UCSD-AML1 (cell line): ENCODE measurements at regions not wholly inside any gene's neighbourhood (a gene's known extent, or its start where the extent isn't known, plus 50 kb on each side); places are given as distances from the start of the nearest gene placed in this dataset.

Experiments
- DNase-seq: peaks from one replicate; lab custom pipeline; 2025; ENCODE audit not compliant: unreplicated experiment; lab: John Stamatoyannopoulos, UW

DNA sequence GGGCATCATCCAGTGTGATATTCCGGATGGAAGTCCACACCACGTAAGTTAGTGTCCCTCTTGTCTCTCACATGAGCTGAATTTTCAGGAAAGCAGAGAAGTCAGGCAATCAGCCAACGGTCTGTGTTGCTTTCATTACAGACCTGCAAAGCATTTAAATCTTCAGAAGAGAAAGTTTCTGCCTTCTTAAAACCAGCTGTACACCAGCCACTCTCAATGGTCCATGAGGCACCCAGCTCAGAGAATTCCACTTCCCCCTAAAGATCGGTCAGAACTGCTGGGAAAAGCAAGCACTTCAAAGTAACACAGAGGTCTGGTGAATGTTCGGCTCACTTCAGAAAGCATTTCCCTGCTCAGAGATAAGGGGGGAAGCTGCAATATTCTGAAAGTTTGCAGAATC lies 903.7 kb downstream of the EPHA3 start:
- peak; percentile 4 for DNase-seq

DNA sequence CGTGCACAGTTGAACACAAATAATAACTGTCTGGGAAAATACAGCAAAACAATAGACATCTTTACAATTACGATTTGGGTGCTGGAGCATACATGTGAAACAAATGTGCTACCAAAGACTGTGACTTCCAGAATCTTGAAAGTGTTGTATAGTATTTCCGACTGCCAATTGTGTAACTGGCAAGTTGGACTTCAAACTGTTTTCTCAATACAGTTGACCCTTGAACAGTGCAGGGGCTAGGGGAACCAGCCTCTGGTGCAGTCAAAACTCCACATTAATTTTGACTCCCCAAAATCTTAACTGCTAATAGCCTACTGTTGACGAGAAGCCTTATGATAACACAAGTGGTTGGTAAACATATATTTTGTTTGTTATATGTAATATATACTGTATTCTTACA lies 904.2 kb downstream of the EPHA3 start:
- no peak for DNase-seq

DNA sequence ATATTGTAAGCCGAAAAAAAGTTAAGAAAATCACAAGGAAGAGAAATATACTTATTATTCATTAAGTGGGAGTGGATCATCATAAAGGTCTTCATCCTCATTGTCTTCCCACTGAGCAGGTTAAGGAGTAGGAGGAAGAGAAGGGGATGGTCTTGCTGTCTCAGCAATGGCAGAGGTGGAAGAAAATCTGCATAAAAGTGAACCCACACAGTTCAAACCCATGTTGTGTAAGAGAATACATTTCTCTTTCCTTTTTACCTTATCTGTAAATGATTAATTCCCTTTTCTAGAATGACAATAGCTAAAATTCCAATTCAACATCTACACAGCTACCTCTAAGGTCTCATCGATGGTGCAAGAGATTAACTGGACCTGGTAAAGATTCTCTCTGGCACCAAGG lies 904.6 kb downstream of the EPHA3 start:
- no peak for DNase-seq

DNA sequence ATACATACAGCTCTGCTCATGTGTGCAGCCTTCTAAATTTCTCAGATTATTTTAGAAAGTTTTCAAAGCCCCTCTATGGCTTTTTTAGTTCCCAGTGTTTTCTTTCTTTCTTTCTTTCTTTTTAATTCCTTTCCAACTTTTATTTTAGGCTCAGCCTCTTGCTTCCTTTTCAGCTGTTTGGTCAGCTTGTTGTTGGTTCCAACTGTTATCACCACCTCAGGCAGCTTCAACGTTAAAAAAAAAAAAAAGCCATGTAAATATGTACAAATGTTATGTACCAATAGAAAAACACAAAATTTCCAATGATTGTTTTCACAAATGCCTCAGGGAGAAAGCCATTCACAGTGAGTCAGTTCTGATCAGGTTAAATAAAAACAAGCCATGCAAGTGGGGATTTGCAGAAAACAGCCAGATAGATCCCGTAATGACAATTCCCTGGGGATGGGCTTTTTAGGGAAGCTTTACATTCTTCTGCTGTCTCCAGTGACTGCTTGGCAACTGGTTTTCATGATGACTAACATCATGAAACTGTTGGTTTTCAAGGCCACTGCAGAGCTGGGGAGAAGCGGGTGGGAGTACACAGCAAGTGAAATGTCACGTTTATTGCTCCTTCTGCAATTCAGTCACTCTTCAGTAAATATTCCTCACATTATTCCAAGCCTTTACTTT lies 908.4 kb downstream of the EPHA3 start:
- DNase-seq = no peak

DNA sequence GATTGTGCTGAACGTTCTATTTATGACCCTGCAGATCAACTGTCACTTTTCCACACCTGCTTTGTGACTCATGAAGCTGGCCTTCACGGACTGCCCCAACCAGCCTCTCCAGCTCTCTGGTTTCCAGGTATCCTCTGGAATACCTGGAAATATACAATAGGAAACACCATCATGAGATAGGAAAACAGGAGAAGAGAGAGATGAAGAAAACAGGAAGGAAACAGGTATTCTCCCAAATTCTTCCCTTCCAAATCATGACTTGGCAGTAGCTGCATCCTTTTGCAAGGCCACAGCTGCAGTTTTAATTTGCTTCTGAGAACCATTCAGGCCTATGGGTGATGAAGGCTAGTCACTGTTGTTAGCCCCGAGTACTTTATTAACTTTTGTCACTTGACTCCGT lies 909.1 kb downstream of the EPHA3 start:
- DNase-seq = no peak

DNA sequence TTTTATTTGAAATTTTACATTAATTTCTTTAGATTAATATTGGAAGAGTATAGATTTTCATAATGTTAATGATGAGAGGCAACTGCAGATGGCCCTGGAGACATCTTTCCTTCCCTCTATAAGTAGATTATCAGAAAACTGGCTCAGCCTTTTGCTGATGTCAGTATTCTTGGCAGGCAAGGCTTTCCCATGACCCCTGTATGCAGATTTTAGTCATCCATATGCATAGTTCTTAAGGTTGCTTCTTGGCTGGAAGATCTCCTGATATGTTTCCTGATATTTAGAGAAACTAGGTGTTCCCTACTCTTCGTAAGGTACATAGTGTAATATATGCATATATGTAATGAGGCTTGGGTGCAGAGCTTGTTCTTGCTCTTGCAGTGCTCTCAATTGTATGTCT lies 911.4 kb downstream of the EPHA3 start:
- no peak for DNase-seq

DNA sequence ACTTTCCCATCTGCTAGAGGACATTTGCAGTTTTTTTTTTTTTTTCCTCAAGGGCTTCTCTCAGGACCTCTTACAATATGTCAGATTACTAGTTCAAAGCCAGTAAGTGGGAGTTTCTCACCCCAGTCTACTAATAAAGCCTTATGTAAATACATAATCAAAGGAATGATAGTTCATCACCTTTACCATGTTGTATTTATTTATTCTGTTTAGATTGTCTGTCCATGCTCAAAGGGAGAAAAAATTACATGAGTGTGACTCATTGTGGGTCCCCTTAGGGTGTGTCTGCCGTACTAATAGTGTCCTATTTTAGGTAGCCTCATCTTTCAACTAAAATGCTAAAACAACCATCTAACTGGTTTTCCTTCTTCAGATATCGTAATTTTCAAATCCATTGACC lies 917.6 kb downstream of the EPHA3 start:
- no peak for DNase-seq

DNA sequence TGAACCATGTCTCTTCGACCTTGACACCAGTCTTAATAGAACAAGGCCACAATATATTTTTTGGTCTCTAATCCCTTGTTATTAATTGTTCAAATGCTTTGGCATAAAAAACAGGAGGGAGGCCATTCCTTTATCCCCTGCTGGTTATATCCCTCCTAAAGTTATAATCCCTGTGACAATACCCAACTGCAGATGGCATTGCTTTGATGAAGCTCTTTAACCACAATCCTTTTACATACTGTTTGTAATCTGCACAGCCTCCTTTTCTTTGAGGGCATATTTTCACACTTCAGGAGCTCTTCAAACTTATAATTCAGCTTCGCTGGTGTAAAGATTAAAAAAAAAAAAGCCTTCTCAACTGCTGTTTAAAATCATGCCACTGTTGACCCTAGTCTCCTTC lies 919.0 kb downstream of the EPHA3 start:
- no peak for DNase-seq

DNA sequence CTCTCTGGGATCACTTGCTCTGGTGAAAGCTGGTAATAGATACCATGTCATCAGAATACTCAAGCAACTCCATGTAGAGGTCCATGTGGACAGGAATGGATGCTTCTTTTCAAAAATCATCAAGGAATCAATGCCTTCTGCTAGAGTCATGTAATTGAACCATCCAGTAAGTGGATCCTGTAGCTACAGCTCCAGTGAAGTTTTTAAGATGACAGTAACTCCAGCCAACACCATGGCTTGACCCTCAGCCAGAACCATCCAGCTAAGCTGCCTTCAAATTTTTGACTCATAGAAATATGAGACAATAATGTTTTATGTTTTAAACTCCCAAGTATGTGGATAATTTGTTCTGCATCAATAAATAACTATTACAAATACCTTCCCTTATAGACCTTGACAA lies 923.7 kb downstream of the EPHA3 start:
- no peak for DNase-seq

DNA sequence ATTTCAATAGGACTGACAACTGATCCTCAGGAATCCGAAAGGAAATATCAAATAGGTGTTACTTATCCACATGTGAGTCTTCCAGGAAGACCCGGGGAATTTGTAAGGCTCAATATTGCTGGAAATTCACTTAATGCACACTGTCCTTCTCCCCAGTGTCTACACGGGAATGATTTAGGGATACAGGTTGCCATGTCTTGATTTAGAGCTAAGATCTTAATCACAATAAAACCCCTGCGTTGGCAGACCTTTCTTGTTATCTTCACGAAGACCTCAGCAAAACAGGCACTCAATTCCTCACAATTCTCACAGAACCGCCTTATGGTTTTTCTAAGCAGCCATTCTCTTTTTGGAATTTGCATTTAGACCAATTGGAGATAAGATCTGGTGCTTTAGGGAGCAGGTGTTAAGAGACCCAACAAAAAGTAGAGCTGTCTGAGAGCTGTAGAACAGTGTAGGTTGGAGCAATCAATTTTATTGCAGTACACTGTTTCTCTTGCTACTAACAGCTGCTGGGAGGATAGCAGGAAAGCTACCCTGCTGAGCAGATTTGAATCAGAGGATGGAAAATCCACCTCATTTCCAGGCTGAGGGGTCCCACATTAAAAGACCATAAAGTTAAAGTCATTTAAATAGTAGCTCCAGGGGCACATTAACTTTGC lies 925.7 kb downstream of the EPHA3 start:
- DNase-seq = no peak

DNA sequence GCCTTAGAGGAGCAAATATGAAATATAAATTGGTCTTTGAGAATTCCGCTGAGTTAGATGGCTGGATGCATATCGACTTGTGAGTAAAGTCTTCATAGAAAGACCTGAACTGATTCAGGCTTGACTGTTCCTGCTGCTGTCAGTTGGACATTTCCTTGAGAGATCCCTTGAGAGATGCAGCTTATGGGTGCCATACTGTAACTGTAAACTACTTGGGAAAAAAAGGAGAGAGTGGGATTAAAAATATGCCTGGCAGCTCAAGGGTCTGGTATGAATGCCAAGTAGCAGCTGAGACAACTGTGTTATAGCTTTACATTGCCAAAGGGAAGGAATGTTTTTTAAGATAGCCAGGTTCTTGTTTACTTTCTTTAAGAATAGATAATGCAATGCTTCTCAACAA lies 926.6 kb downstream of the EPHA3 start:
- no peak for DNase-seq

DNA sequence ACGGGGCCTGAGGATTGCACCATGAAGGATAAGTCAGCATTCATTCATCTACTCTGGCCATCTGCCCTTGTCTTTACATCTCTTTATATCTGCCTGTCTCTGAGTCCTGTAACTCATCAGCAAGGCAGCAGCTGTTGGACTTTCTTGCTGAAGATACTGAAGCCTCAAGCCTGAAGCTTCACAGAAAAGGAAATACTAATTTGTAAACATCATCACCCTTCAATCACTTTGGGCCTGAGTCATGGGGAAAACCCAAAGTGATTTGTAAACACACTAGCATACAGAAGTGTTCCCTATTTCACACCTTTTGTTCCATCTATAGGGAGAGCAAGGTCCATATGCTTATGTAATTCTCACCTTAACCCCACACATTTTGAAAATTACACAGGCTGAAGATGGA lies 928.2 kb downstream of the EPHA3 start:
- no peak for DNase-seq

DNA sequence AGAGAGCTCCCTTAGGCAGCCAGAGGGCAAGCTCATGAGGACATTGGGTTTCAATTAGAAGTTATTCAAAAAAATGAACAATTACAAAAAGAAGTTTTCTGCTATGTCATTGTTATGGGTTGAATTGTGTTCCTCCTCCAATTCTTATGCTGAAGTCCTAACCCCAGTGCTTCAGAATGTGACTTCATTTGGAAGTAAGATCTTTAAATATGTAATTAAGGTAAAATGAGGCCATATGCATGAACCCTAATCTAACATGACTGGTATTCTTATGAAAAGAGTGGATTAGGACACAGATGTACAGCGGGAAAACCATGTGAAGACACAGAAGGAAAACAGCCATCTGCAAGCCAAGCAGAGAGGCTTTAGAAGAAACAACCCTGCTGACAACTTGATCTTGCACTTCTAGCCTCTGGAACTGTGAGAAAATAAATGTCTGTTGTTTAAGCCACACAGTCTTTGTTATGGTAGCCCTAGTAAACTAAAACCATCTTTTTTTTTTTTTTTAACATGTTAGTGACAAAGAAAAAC lies 929.6 kb downstream of the EPHA3 start:
- no peak for DNase-seq

DNA sequence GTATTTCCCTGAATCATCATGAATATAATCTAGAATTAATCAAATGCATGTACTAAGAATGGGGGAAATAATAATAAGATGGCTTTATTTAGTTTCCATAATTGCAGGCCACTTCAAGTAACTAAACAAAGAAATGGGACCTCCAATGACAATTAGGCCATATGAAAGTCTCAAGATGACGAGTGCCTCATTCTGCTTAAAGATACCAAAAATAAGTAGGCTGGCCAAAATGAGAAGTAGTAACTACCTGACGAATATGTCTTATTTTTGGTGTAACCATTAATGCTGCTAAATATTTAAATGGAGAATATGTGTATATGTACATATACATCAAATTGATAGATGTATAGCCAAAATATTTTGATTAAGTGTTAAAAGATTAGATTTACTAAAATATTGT lies 932.6 kb downstream of the EPHA3 start:
- no peak for DNase-seq

DNA sequence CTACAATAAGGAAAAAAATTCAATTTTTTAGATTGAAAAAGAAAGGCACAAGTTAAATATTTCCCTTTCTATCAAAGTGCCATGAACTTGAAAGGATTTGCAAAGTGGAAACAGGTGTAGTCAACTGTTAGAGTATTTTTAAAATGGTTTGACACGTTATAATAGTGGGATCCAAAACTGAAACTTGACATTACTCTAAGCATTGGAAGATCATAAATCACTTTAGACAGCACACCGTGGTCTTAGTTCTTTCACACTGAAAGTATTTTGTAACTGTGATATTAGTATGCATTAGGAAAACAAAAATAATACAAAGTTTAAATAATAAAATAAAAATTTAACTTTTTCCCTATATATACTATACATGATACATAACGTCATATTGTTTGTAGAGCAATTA lies 933.1 kb downstream of the EPHA3 start:
- DNase-seq = no peak

DNA sequence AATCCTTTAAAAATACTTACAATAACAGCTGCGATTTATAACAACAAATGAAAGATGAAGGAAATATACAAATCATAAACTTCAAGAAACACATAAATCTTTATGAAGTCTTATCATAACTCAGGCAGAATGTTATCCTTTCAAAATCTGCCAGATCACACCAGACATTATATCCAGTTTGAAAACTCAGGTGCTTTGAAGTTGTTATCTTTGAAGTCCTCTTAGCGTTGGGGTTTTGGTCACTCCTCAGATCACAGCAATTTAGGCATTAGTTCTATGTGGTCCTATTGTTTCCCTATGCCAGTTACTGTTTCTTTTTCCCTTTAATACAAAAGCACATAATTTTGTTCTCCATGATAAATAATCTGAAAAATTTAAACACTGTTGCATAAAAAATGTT lies 934.6 kb downstream of the EPHA3 start:
- DNase-seq = no peak

DNA sequence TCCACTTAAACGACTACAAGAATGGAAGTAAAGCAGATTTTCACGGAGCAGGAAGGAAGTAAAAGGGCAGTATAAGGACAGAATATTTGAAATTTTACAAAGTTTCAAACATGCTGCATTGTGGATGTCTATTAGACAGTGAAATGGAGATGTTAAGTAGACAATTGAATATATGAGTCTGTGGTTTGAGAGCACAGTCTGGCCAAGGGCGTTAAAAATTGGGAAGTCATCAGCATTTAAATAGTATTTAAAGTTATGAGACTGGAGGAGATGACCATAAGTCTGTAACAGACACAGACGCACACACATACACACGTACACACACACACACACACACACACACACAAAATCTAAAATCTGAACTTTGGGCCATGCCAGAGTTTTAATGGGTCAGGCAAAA lies 935.9 kb downstream of the EPHA3 start:
- no peak for DNase-seq

DNA sequence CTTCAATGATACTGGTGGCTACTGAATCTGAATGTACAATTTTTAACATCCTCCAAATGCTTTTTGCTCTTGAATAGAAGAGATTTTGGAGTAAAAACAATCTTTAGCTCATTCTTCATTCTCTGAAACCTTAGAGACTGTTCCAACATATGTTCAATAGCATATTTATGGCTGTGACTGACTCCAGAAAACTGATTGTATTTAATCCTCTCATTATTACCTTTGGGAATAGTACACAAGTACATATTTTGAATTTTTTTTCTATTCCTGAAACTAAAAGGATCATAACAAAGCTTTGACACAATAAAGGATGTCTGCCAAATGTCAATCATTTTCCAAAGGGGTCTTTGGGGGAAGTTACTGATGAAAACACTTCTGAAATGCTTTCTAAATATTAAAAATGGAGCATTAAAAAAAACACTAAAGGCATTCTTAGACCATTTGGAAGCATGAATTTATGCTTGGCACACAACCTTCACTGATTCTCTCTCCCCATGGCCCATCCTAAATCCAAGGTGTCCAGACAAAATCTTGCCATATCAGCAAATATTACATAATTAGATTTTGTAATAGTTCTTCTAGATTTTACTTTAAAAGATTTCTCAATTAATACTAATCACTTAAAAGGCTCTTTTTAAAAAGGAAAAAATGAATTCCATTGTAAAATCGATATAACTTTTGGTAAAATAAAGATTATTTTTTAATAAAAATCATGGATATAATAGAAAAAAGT lies 936.8 kb downstream of the EPHA3 start:
- DNase-seq = no peak

DNA sequence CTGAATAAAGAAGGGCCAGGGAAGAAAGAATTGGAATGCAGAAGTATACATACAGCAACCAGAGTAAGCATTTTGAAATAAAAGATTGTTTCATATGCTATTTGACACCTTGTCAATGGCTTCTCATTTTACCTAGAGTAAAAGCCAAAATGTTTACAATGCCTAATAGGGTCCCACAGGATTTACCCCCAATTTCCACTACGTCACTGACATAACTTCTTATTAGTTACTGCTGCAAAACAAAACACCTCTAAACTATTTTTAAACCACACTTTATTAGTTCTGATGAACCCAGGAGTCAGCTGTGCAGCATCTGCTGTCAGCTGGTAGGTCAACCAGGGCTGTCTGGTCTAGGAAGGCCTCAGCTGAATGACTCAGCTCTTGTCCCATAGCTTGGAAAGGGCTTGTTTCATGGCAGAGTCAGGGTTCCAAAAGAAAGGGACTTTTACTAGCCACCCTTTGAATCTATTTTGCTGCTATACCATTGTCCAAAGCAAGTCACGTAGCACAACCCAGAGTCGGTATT lies 945.1 kb downstream of the EPHA3 start:
- no peak for DNase-seq

DNA sequence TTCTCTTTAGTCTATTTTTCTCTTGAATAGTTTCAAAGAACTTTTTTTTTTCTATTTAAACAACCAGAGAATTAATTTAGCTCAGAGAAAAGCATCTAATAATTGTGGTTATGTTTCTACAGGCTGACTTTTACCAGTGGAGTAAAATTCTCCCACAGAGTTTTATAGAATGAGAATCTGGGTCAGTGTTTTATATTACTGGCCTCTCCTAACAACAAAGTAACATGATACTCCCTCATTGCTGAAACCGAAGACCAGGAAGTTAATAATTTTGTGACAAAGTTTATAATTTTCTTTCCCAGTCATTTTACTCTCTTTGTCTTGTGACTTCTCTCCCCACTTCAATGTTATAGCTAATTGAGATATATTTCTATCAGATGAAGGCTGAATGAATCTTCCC lies 946.9 kb downstream of the EPHA3 start:
- DNase-seq = no peak

DNA sequence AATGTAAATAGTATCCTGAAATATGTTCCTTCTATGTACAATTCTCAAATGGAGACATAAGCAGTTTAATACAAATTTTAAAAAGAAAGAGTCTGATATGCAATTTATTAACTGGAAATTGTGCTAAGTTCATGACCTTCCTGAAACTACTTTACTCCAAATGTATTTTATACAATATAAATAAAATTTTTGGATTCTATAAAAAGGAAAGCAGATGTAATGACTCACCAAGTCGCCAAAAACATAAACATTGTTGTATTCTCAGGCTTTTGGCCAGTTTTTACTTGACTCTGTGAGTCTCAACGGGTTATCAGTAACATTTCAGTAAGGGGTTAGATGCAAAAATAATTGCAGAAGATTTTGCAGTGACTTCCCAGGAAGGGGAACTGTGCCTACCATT lies 948.2 kb downstream of the EPHA3 start:
- DNase-seq = no peak
